Mesendoderm (in vitro differentiated cells): ENCODE measurements at regions not wholly inside any gene's neighbourhood (a gene's known extent, or its start where the extent isn't known, plus 50 kb on each side); places are given as distances from the start of the nearest gene placed in this dataset.

Experiments used
- DNase-seq: peaks from one replicate; pipeline ENCODE4 v3.0.0; 2013
- H2AK5ac ChIP-seq: 2 replicates; pipeline ENCODE4 v1.6.1; 2013; ENCODE audit warnings: low read length, inconsistent platforms
- H2BK120ac ChIP-seq: 2 replicates; pipeline ENCODE4 v1.6.1; 2013; ENCODE audit warnings: low read depth, mild to moderate bottlenecking, low read length, moderate library complexity, mixed read lengths
- H2BK15ac ChIP-seq: replicated peaks from 2 replicates; pipeline ENCODE4 v1.6.1; 2013; ENCODE audit warnings: low read depth, mild to moderate bottlenecking, moderate library complexity
- H2BK5ac ChIP-seq: 2 replicates; pipeline ENCODE4 v1.6.1; 2013; ENCODE audit warnings: low read length, inconsistent platforms
- H3K18ac ChIP-seq: 2 replicates; pipeline ENCODE4 v1.6.1; 2013; ENCODE audit warnings: mild to moderate bottlenecking, low read length, mixed read lengths
- H3K23ac ChIP-seq: one replicate; pipeline ENCODE4 v1.6.1; 2013; ENCODE audit warnings: low read length
- H3K27ac ChIP-seq: 2 replicates; pipeline ENCODE4 v1.5.1; 2013; ENCODE audit warnings: low read depth, mild to moderate bottlenecking, inconsistent platforms, low read length, moderate library complexity
- H3K27me3 ChIP-seq: 2 replicates; pipeline ENCODE4 v1.6.1; 2013; ENCODE audit warnings: low read length, control low read depth, mild to moderate bottlenecking, inconsistent platforms; ENCODE audit not compliant: insufficient read depth, poor library complexity
- H3K36me3 ChIP-seq: 2 replicates; pipeline ENCODE4 v1.6.1; 2013; ENCODE audit warnings: low read length, inconsistent platforms; ENCODE audit not compliant: control insufficient read depth, insufficient read depth
- H3K4ac ChIP-seq: one replicate; pipeline ENCODE4 v1.6.1; 2013; ENCODE audit warnings: low read depth, mild to moderate bottlenecking, low read length, moderate library complexity
- H3K4me1 ChIP-seq: 2 replicates; pipeline ENCODE4 v1.6.1; 2013; ENCODE audit warnings: low read depth, low read length, inconsistent platforms; ENCODE audit not compliant: control insufficient read depth
- H3K4me2 ChIP-seq: 2 replicates; pipeline ENCODE4 v1.6.1; 2013; ENCODE audit warnings: low read length
- H3K4me3 ChIP-seq: 2 replicates; pipeline ENCODE4 v1.5.1; 2013; ENCODE audit warnings: mild to moderate bottlenecking, low read length
- H3K56ac ChIP-seq: one replicate; pipeline ENCODE4 v1.6.1; 2013; ENCODE audit warnings: low read length
- H3K79me1 ChIP-seq: 2 replicates; pipeline ENCODE4 v1.6.1; 2013; ENCODE audit warnings: low read length, inconsistent platforms
- H3K79me2 ChIP-seq: 2 replicates; pipeline ENCODE4 v1.6.1; 2013; ENCODE audit warnings: mild to moderate bottlenecking, low read length; ENCODE audit not compliant: control insufficient read depth, insufficient read depth
- H3K9ac ChIP-seq: 2 replicates; pipeline ENCODE4 v1.6.1; 2013; ENCODE audit warnings: low read length, inconsistent platforms
- H4K5ac ChIP-seq: one replicate; pipeline ENCODE4 v1.6.1; 2013; ENCODE audit warnings: low read length
- H4K8ac ChIP-seq: one replicate; pipeline ENCODE4 v1.6.1; 2013; ENCODE audit warnings: low read depth, mild to moderate bottlenecking, control low read depth, low read length, moderate library complexity
- WGBS: extraction: QIAGEN DNeasy Blood & Tissue Kit; methylation state at CpG from one replicate; pipeline ENCODE4 v1.1.7; 2013; ENCODE audit warnings: low lambda C conversion rate, missing lambda C conversion rate; ENCODE audit not compliant: insufficient coverage; ENCODE audit errors: extremely low coverage; 5-methylcytosine and 5-hydroxymethylcytosine counted together

- Histone ChIP-seq H3K4me2 (no peak overlapping the region), H3K9ac (no peak overlapping the region), H3K4me1 (no peaks in the 10 kb centered on the region), H3K79me2 (no peaks in the 10 kb centered on the region), H3K4me3 (no peak overlapping the region), H3K27ac (no peak overlapping the region), H3K23ac (no peak overlapping the region), H2BK15ac (no peak overlapping the region), H3K56ac (no peak overlapping the region), H3K4ac (no peak overlapping the region), H2BK120ac (no peak overlapping the region), H2AK5ac (no peak overlapping the region), H4K8ac (no peak overlapping the region), H3K36me3 (no peaks in the 10 kb centered on the region), H3K18ac (no peak overlapping the region), H3K79me1 (no peaks in the 10 kb centered on the region), H3K27me3 (no peaks in the 10 kb centered on the region), H2BK5ac (no peak overlapping the region), H4K5ac (no peak overlapping the region)
- no CpG with 5 or more reads among the region's 1 CpG for WGBS
- DNase-seq: no peak
These were observed 321.2 kb downstream of the UBE3D start for GRCh38 chr6:82744286-82745015.

- Histone ChIP-seq H3K4me3 (no peak overlapping the region), H3K56ac (no peak overlapping the region), H2AK5ac (no peak overlapping the region), H2BK120ac (no peak overlapping the region), H3K36me3 (no peaks in the 10 kb centered on the region), H3K4ac (no peak overlapping the region), H3K18ac (no peak overlapping the region), H4K8ac (no peak overlapping the region), H3K27ac (no peak overlapping the region), H4K5ac (no peak overlapping the region), H3K4me1 (no peaks in the 10 kb centered on the region), H3K9ac (no peak overlapping the region), H3K27me3 (no peaks in the 10 kb centered on the region), H3K4me2 (no peak overlapping the region), H3K79me1 (no peaks in the 10 kb centered on the region), H3K23ac (no peak overlapping the region), H2BK15ac (no peak overlapping the region), H3K79me2 (no peaks in the 10 kb centered on the region), H2BK5ac (no peak overlapping the region)
- DNase-seq: no peak
- no CpG with 5 or more reads among the region's 4 CpGs for WGBS
These were observed 315.1 kb downstream of the UBE3D start for GRCh38 chr6:82750556-82750955.

GRCh38 chr6:82751718-82752117 lies 313.9 kb downstream of the UBE3D start:
- H2BK15ac ChIP-seq: no peak overlapping the region

GRCh38 chr6:82761674-82762345 lies 303.8 kb downstream of the UBE3D start:
- H4K5ac ChIP-seq: no peak overlapping the region
- H3K36me3 ChIP-seq: no peaks in the 10 kb centered on the region
- H3K9ac ChIP-seq: no peak overlapping the region
- no peaks in the 10 kb centered on the region for H3K27me3 ChIP-seq
- DNase-seq: no peak
- H2BK5ac ChIP-seq: no peak overlapping the region
- H3K4me2 ChIP-seq: no peak overlapping the region
- H3K27ac ChIP-seq: no peak overlapping the region
- no peaks in the 10 kb centered on the region for H3K4me1 ChIP-seq
- no peak overlapping the region for H2AK5ac ChIP-seq
- H2BK120ac ChIP-seq: no peak overlapping the region
- H3K56ac ChIP-seq: no peak overlapping the region
- no peak overlapping the region for H4K8ac ChIP-seq
- H3K23ac ChIP-seq: no peak overlapping the region
- H3K79me1 ChIP-seq: no peaks in the 10 kb centered on the region
- H3K79me2 ChIP-seq: no peaks in the 10 kb centered on the region
- WGBS: 100% methylated on average over 1 of the region's 2 CpGs
- no peak overlapping the region for H3K4me3 ChIP-seq
- no peak overlapping the region for H3K18ac ChIP-seq
- no peak overlapping the region for H3K4ac ChIP-seq
- H2BK15ac ChIP-seq: no peak overlapping the region

More at GRCh38 chr6:82751718-82752117, 313.9 kb downstream of the UBE3D start:
- Histone ChIP-seq H4K5ac (no peak overlapping the region), H3K9ac (no peak overlapping the region), H4K8ac (no peak overlapping the region), H3K27ac (no peak overlapping the region), H3K79me1 (no peaks in the 10 kb centered on the region), H3K27me3 (no peaks in the 10 kb centered on the region), H2AK5ac (no peak overlapping the region), H3K4ac (no peak overlapping the region), H3K18ac (no peak overlapping the region), H2BK5ac (no peak overlapping the region), H3K79me2 (no peaks in the 10 kb centered on the region), H3K23ac (no peak overlapping the region), H3K4me1 (no peaks in the 10 kb centered on the region), H3K56ac (no peak overlapping the region), H2BK120ac (no peak overlapping the region), H3K36me3 (no peaks in the 10 kb centered on the region), H3K4me2 (no peak overlapping the region), H3K4me3 (no peak overlapping the region)
- DNase-seq: no peak

GRCh38 chr6:82766476-82766875 lies 299.2 kb downstream of the UBE3D start:
- H4K8ac ChIP-seq: no peak overlapping the region
- no peak overlapping the region for H3K4ac ChIP-seq
- no peak for DNase-seq
- no peak overlapping the region for H3K18ac ChIP-seq
- H3K27me3 ChIP-seq: no peaks in the 10 kb centered on the region
- no peak overlapping the region for H2BK5ac ChIP-seq
- no CpG with 5 or more reads among the region's 1 CpG for WGBS
- no peak overlapping the region for H3K4me2 ChIP-seq
- no peak overlapping the region for H4K5ac ChIP-seq
- no peak overlapping the region for H2BK120ac ChIP-seq
- no peak overlapping the region for H3K4me3 ChIP-seq
- no peak overlapping the region for H3K9ac ChIP-seq
- H3K36me3 ChIP-seq: no peaks in the 10 kb centered on the region
- H2BK15ac ChIP-seq: no peak overlapping the region
- no peaks in the 10 kb centered on the region for H3K79me2 ChIP-seq
- no peak overlapping the region for H3K23ac ChIP-seq
- no peak overlapping the region for H3K27ac ChIP-seq
- no peaks in the 10 kb centered on the region for H3K4me1 ChIP-seq
- no peak overlapping the region for H2AK5ac ChIP-seq
- no peak overlapping the region for H3K56ac ChIP-seq
- no peaks in the 10 kb centered on the region for H3K79me1 ChIP-seq

GRCh38 chr6:82767037-82767436 lies 298.6 kb downstream of the UBE3D start:
- no peak for DNase-seq
- WGBS: no CpG with 5 or more reads among the region's 5 CpGs
- Histone ChIP-seq H3K79me2 (no peaks in the 10 kb centered on the region), H4K5ac (no peak overlapping the region), H2BK15ac (no peak overlapping the region), H4K8ac (no peak overlapping the region), H3K9ac (no peak overlapping the region), H3K4ac (no peak overlapping the region), H3K36me3 (no peaks in the 10 kb centered on the region), H3K4me1 (no peaks in the 10 kb centered on the region), H3K79me1 (no peaks in the 10 kb centered on the region), H3K4me3 (no peak overlapping the region), H3K27ac (no peak overlapping the region), H3K23ac (no peak overlapping the region), H2AK5ac (no peak overlapping the region), H3K18ac (no peak overlapping the region), H3K56ac (no peak overlapping the region), H2BK120ac (no peak overlapping the region), H2BK5ac (no peak overlapping the region), H3K27me3 (no peaks in the 10 kb centered on the region), H3K4me2 (no peak overlapping the region)
